ENCODE measurements at regions not wholly inside any gene's neighbourhood (a gene's known extent, or its start where the extent isn't known, plus 50 kb on each side); places are given as distances from the start of the nearest gene placed in this dataset.

DNA sequence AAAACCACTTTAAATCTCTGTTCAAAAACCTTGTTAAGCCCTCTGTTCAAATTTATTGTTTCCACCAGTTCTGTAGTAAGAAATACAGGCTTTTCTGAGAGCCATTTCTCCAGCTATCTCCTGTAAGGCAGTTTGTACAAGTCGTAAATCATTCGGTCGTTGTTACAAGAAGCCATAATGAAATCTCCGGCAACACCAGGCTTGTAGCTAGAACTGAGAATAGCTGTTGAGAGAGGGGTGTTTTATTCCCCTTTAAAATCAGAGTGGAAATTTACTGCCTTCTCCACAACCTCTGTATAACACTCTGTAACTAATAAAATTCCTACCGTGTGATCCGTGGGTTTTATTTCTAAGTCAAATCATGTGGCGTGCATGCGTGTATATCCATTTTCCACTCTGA is 335.8 kb upstream of the KAZN start:
- H3K9me3 ChIP-seq: no peaks in the 10 kb centered on the region
- DNase-seq: no peak
- no peaks in the 10 kb centered on the region for H3K27me3 ChIP-seq
- no peak overlapping the region for H3K27ac ChIP-seq
- H3K4me3 ChIP-seq: no peak overlapping the region
- H3K36me3 ChIP-seq: no peaks in the 10 kb centered on the region
- TF ChIP-seq POLR2A (IDR thresholded peaks at IDR 0.05): no peak
- no peak for TF ChIP-seq POLR2AphosphoS5 (IDR thresholded peaks at IDR 0.05)
- no peak for TF ChIP-seq EP300 (IDR thresholded peaks at IDR 0.05; ENCODE audit: low read depth)
- TF ChIP-seq, protein P1, sequence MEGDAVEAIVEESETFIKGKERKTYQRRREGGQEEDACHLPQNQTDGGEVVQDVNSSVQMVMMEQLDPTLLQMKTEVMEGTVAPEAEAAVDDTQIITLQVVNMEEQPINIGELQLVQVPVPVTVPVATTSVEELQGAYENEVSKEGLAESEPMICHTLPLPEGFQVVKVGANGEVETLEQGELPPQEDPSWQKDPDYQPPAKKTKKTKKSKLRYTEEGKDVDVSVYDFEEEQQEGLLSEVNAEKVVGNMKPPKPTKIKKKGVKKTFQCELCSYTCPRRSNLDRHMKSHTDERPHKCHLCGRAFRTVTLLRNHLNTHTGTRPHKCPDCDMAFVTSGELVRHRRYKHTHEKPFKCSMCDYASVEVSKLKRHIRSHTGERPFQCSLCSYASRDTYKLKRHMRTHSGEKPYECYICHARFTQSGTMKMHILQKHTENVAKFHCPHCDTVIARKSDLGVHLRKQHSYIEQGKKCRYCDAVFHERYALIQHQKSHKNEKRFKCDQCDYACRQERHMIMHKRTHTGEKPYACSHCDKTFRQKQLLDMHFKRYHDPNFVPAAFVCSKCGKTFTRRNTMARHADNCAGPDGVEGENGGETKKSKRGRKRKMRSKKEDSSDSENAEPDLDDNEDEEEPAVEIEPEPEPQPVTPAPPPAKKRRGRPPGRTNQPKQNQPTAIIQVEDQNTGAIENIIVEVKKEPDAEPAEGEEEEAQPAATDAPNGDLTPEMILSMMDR (IDR thresholded peaks at IDR 0.05): no peak
- WGBS, 2 donors (ENCODE audit: low coverage in 1 of 2): 58 to 67% methylated on average over 6 to 8 of the region's 8 CpGs
- in situ Hi-C loops (cut with MboI; ENCODE audit: low pct_ligation_motif_present in 1 of 4, low pct_unique_long_range_greater_than_20kb in 1 of 4, low sequenced_read_pairs in 3 of 4) (no loop called here), intact Hi-C loops (cut with DNase I; ENCODE audit: low total_unique reads) (no loop called here)
- peaks cover 0 to 4% (median 0%) of the 10 kb centered on the region in 4 donors for H3K4me1 ChIP-seq

DNA sequence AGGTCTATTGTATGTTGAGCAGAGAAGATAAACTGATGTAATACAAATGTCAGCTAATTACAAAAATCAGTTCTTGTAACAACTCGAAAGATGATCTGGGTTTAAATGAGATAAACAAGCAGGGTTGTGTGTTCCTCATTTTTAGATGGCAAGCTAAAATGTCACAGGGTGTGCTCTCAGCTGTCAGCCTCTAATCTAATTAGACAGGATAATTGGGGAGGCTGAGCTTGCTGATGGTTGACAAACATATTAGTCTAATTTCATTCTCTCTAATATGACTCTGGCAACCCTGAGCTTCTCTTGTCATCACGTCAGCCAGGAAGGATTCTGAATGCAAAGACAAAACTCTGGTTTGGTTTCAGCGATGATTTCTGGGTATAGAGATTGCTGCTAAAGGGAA is 335.3 kb upstream of the KAZN start:
- intact Hi-C loops (cut with DNase I; ENCODE audit: low total_unique reads): no loop called here
- H3K27ac ChIP-seq: no peak overlapping the region
- H3K36me3 ChIP-seq: no peaks in the 10 kb centered on the region
- no peak for DNase-seq
- peaks cover 0 to 4% (median 0%) of the 10 kb centered on the region in 4 donors for H3K4me1 ChIP-seq
- in situ Hi-C loops (cut with MboI; ENCODE audit: low pct_ligation_motif_present in 1 of 4, low pct_unique_long_range_greater_than_20kb in 1 of 4, low sequenced_read_pairs in 3 of 4): no loop called here
- TF ChIP-seq POLR2AphosphoS5 (IDR thresholded peaks at IDR 0.05) (no peak), POLR2A (IDR thresholded peaks at IDR 0.05) (no peak), EP300 (IDR thresholded peaks at IDR 0.05; ENCODE audit: low read depth) (no peak)
- TF ChIP-seq, protein P1 (IDR thresholded peaks at IDR 0.05): no peak
- no peaks in the 10 kb centered on the region for H3K9me3 ChIP-seq
- H3K27me3 ChIP-seq: no peaks in the 10 kb centered on the region
- WGBS, 2 donors (ENCODE audit: low coverage in 1 of 2): 81% methylated on average over 3 of the region's 3 CpGs
- no peak overlapping the region for H3K4me3 ChIP-seq

DNA sequence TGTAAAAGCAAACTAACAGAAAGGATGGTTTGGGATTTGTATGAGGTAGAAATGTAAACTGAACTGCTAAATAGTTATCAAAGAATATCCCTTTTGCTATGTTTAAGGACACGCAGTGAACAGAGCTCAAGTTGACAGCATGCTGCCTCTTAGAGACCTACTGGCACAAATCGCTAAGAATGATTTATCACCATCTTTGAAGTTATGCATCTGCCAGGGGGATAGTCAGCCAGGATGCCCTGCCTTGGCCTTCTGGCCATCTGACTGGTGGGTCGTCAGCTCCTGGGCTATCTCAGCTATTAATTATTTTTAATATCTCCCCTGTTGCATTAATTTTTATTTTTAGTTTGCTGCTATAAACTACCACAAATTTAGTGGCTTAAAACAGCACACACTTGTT is 334.8 kb upstream of the KAZN start:
- H3K27me3 ChIP-seq: no peaks in the 10 kb centered on the region
- DNase-seq: no peak
- no peak for TF ChIP-seq EP300 (IDR thresholded peaks at IDR 0.05; ENCODE audit: low read depth)
- no peak for TF ChIP-seq POLR2AphosphoS5 (IDR thresholded peaks at IDR 0.05)
- TF ChIP-seq, protein P1 (IDR thresholded peaks at IDR 0.05): no peak
- TF ChIP-seq POLR2A (IDR thresholded peaks at IDR 0.05): no peak
- peaks cover 0 to 4% (median 0%) of the 10 kb centered on the region in 4 donors for H3K4me1 ChIP-seq
- WGBS, 2 donors (ENCODE audit: low coverage in 1 of 2): 73 to 100% methylated on average over 1 to 3 of the region's 3 CpGs
- in situ Hi-C loops (cut with MboI; ENCODE audit: low pct_ligation_motif_present in 1 of 4, low pct_unique_long_range_greater_than_20kb in 1 of 4, low sequenced_read_pairs in 3 of 4): no loop called here
- intact Hi-C loops (cut with DNase I; ENCODE audit: low total_unique reads): no loop called here
- H3K27ac ChIP-seq: no peak overlapping the region
- no peaks in the 10 kb centered on the region for H3K36me3 ChIP-seq
- H3K9me3 ChIP-seq: no peaks in the 10 kb centered on the region
- no peak overlapping the region for H3K4me3 ChIP-seq

DNA sequence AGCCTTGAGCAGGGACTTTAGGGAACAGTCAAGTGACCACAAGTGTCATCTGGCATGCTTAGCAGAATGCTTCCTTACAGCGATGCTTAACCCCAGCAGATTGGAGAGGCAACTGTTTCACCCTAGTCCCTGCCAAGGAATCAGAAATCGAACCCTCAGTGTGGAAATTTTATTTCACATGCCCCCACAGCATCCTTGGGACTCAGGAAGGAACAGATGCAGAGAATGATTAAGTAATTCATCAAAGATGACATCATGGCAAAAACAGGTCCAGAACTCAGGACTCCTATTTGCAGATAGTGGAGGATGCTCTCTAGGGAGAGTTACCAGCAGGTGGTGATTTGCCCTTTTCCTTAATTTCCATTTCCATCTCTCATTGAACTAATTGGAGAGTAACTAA is 333.0 kb upstream of the KAZN start:
- intact Hi-C loops (cut with DNase I; ENCODE audit: low total_unique reads): no loop called here
- no peaks in the 10 kb centered on the region for H3K9me3 ChIP-seq
- TF ChIP-seq EP300 (IDR thresholded peaks at IDR 0.05; ENCODE audit: low read depth) (no peak), POLR2A (IDR thresholded peaks at IDR 0.05) (no peak), POLR2AphosphoS5 (IDR thresholded peaks at IDR 0.05) (no peak)
- TF ChIP-seq, protein P1 (IDR thresholded peaks at IDR 0.05): no peak
- no peak overlapping the region for H3K4me3 ChIP-seq
- H3K27me3 ChIP-seq: no peaks in the 10 kb centered on the region
- H3K27ac ChIP-seq: no peak overlapping the region
- WGBS, 2 donors (ENCODE audit: low coverage in 1 of 2): 84% methylated on average over 2 of the region's 2 CpGs
- no peaks in the 10 kb centered on the region for H3K36me3 ChIP-seq
- no peak for DNase-seq
- H3K4me1 ChIP-seq: no peaks in the 10 kb centered on the region
- in situ Hi-C loops (cut with MboI; ENCODE audit: low pct_ligation_motif_present in 1 of 4, low pct_unique_long_range_greater_than_20kb in 1 of 4, low sequenced_read_pairs in 3 of 4): no loop called here
